ENCODE measurements at regions not wholly inside any gene's neighbourhood (a gene's known extent, or its start where the extent isn't known, plus 50 kb on each side); places are given as distances from the start of the nearest gene placed in this dataset.

DNA sequence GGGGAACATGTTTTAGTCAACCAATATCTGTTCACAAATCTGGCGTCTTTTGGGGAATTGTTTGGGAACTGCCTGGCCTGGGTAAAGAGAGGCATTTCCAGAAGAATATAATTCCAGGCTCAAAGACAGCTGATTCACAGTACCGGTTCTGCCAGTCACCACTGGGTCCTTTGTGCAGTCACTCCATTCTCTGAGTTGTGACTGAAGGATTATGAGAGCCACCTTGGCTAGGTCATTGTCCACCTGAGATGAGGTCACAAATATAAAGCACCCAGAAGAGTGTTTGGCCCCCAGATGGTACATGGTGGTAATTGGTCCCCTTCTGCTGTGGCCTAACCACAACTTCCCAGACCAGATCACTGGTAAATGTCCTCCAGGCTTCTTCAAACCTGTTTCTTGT is 121.0 kb upstream of the SPACA1 start:
- H3K27me3 Mint-ChIP-seq (ENCODE audit: insufficient read depth) = no peaks in the 10 kb centered on the region
- H3K4me3 Mint-ChIP-seq = no peak overlapping the region
- H3K4me1 Mint-ChIP-seq = peaks cover 23% of the 10 kb centered on the region
- TF ChIP-seq, protein P1, sequence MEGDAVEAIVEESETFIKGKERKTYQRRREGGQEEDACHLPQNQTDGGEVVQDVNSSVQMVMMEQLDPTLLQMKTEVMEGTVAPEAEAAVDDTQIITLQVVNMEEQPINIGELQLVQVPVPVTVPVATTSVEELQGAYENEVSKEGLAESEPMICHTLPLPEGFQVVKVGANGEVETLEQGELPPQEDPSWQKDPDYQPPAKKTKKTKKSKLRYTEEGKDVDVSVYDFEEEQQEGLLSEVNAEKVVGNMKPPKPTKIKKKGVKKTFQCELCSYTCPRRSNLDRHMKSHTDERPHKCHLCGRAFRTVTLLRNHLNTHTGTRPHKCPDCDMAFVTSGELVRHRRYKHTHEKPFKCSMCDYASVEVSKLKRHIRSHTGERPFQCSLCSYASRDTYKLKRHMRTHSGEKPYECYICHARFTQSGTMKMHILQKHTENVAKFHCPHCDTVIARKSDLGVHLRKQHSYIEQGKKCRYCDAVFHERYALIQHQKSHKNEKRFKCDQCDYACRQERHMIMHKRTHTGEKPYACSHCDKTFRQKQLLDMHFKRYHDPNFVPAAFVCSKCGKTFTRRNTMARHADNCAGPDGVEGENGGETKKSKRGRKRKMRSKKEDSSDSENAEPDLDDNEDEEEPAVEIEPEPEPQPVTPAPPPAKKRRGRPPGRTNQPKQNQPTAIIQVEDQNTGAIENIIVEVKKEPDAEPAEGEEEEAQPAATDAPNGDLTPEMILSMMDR (conservative IDR thresholded peaks at IDR 0.05) = no peak
- H3K36me3 Mint-ChIP-seq (ENCODE audit: low read depth) = no peaks in the 10 kb centered on the region
- Histone ChIP-seq H3K9ac (ENCODE audit: extremely low read depth, low read length, poor library complexity, severe bottlenecking) (no peak overlapping the region), H3K4me3 (ENCODE audit: low read length) (no peak overlapping the region), H3K36me3 (ENCODE audit: control insufficient read depth, insufficient read depth, low read length) (no peaks in the 10 kb centered on the region), H3K27me3 (ENCODE audit: control insufficient read depth, insufficient read depth, low read length, poor library complexity, severe bottlenecking) (no peaks in the 10 kb centered on the region), H3K27ac (ENCODE audit: low read depth, low read length) (no peak overlapping the region), H3K4me1 (ENCODE audit: control insufficient read depth, insufficient read depth, low read length) (no peaks in the 10 kb centered on the region), H3K9me3 (ENCODE audit: control insufficient read depth, low read length) (no peaks in the 10 kb centered on the region)
- WGBS, 2 experiments (ENCODE audit: insufficient coverage in 1 of 2, insufficient read length in 1 of 2) = 80 to 88% methylated on average over 1 to 2 of the region's 2 CpGs
- no peak for DNase-seq
- H3K27ac Mint-ChIP-seq = no peak overlapping the region
- H3K9me3 Mint-ChIP-seq = no peaks in the 10 kb centered on the region

DNA sequence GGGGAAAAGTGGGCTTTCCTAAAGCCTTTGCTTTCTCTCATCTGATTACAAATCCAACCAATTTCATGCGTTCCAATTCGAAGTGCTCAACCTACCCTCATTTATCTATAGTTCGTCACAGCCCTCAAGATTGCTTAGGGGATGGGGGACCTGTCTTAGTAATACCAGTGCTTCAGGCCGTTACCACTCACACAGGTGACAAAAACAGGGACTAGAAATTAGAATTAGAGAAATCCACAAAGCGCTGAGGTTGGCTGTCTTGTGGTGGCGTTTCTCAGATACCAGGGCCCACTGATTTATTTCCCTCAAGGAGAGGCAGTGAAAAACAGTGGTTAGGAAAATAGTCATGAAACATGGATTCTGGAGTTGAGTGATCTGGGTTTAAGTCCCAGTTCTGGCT is 121.6 kb upstream of the SPACA1 start:
- no peak for DNase-seq
- H3K4me1 ChIP-seq (ENCODE audit: control insufficient read depth, insufficient read depth, low read length) = no peaks in the 10 kb centered on the region
- H3K36me3 ChIP-seq (ENCODE audit: control insufficient read depth, insufficient read depth, low read length) = no peaks in the 10 kb centered on the region
- H3K9ac ChIP-seq (ENCODE audit: extremely low read depth, low read length, poor library complexity, severe bottlenecking) = no peak overlapping the region
- no peaks in the 10 kb centered on the region for H3K9me3 ChIP-seq (ENCODE audit: control insufficient read depth, low read length)
- Mint-ChIP-seq H3K9me3 (no peaks in the 10 kb centered on the region), H3K36me3 (ENCODE audit: low read depth) (no peaks in the 10 kb centered on the region), H3K4me3 (no peak overlapping the region), H3K27me3 (ENCODE audit: insufficient read depth) (no peaks in the 10 kb centered on the region), H3K27ac (no peak overlapping the region), H3K4me1 (peaks cover 18% of the 10 kb centered on the region)
- 98% methylated on average over 6 of the region's 6 CpGs; no CpG with 5 or more reads in 1 of the 2 experiments for WGBS, 2 experiments (ENCODE audit: insufficient coverage in 1 of 2, insufficient read length in 1 of 2)
- no peak overlapping the region for H3K4me3 ChIP-seq (ENCODE audit: low read length)
- TF ChIP-seq, protein P1 (conservative IDR thresholded peaks at IDR 0.05) = no peak
- H3K27me3 ChIP-seq (ENCODE audit: control insufficient read depth, insufficient read depth, low read length, poor library complexity, severe bottlenecking) = no peaks in the 10 kb centered on the region
- H3K27ac ChIP-seq (ENCODE audit: low read depth, low read length) = no peak overlapping the region

DNA sequence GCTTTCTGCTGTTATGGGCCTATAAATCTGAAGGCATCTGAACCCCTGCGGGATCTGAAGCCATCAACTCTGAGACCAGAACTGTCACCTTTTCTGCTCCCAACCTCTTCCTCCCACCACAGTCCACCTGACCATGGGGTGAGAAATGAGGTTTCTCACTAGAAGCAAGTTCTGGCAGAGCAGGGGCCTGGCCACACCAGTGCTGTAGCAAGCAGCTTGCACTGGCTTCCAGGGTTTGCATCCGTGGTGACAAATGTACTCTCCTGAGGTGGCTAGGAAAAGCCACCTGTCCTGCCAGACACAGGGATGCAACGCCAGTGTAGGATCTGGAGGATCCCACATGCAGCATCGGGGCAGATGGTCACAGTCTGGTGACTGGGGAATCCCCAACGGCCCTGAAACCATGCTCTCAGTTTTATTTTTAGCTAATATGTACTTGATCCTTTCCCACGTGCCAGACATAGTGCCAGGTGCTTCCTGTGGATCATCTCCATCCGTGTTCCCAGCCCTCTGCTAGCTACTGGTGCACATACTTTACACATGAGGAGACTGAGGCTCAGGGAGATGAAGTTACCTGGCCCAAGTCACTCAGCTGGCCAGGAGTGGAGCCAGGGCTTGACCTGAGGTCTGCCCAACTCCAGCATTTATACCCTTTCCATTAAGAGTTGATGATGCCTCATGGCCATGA is 122.1 kb upstream of the SPACA1 start:
- Mint-ChIP-seq H3K4me3 (no peak overlapping the region), H3K36me3 (ENCODE audit: low read depth) (no peaks in the 10 kb centered on the region), H3K9me3 (no peaks in the 10 kb centered on the region), H3K27me3 (ENCODE audit: insufficient read depth) (no peaks in the 10 kb centered on the region), H3K4me1 (peaks cover 18% of the 10 kb centered on the region), H3K27ac (no peak overlapping the region)
- DNase-seq = no peak
- WGBS, 2 experiments (ENCODE audit: insufficient coverage in 1 of 2, insufficient read length in 1 of 2) = 85 to 87% methylated on average over 6 to 7 of the region's 7 CpGs
- H3K4me3 ChIP-seq (ENCODE audit: low read length) = no peak overlapping the region
- H3K27me3 ChIP-seq (ENCODE audit: control insufficient read depth, insufficient read depth, low read length, poor library complexity, severe bottlenecking) = no peaks in the 10 kb centered on the region
- no peaks in the 10 kb centered on the region for H3K4me1 ChIP-seq (ENCODE audit: control insufficient read depth, insufficient read depth, low read length)
- H3K9me3 ChIP-seq (ENCODE audit: control insufficient read depth, low read length) = no peaks in the 10 kb centered on the region
- no peaks in the 10 kb centered on the region for H3K36me3 ChIP-seq (ENCODE audit: control insufficient read depth, insufficient read depth, low read length)
- no peak overlapping the region for H3K27ac ChIP-seq (ENCODE audit: low read depth, low read length)
- TF ChIP-seq, protein P1 (conservative IDR thresholded peaks at IDR 0.05) = no peak
- no peak overlapping the region for H3K9ac ChIP-seq (ENCODE audit: extremely low read depth, low read length, poor library complexity, severe bottlenecking)

Measured in endodermal cell (in vitro differentiated cells).